Uterus (tissue), 3 donors: ENCODE measurements at regions not wholly inside any gene's neighbourhood (a gene's known extent, or its start where the extent isn't known, plus 50 kb on each side); places are given as distances from the start of the nearest gene placed in this dataset.

Experiments used
- DNase-seq, 2 donors: peaks; one replicate each; pipeline ENCODE4 v3.0.0-alpha.2; 2019 to 2020
- H3K27ac ChIP-seq, 2 donors: fragments of 200-600 bp; sonication (generic); 1 replicate in 1 of 2; 2 replicates in 1 of 2; pipeline ENCODE4 v1.5.1; 2016 to 2018
- H3K27me3 ChIP-seq, 2 donors: fragments of 200-600 bp; sonication (generic); one replicate each; pipeline ENCODE4 v1.5.1; 2018 to 2019; ENCODE audit warnings: control low read depth in 1 of 2
- H3K36me3 ChIP-seq, 2 donors: fragments of 200-600 bp; sonication (generic); one replicate each; pipeline ENCODE4 v1.5.1; 2019; ENCODE audit warnings: control low read depth in 1 of 2
- H3K4me1 ChIP-seq, 2 donors: fragments of 200-600 bp; sonication (generic); one replicate each; pipeline ENCODE4 v1.5.1; 2018 to 2019; ENCODE audit warnings: control low read depth in 1 of 2
- H3K4me3 ChIP-seq, 2 donors: fragments of 200-600 bp; sonication (generic); 1 replicate in 1 of 2; 2 replicates in 1 of 2; pipeline ENCODE4 v1.5.1; 2018 to 2019; ENCODE audit warnings: mild to moderate bottlenecking in 1 of 2
- H3K9me3 ChIP-seq, 2 donors: fragments of 200-600 bp; sonication (generic); one replicate each; pipeline ENCODE4 v1.5.1; 2019; ENCODE audit warnings: control low read depth in 1 of 2
- POLR2A ChIP-seq, 2 donors: fragments of 450-650 bp; IDR thresholded peaks; one replicate each; pipeline ENCODE4 v1.6.1; 2016; ENCODE audit warnings: antibody characterized with exemption in 2 of 2, mild to moderate bottlenecking in 1 of 2, moderate library complexity in 1 of 2
- intact Hi-C: fragments of 100-400 bp; cut with DNase I; formaldehyde crosslinking; loops from one replicate; pipeline ENCODE4 v1.15.1; 2023; ENCODE audit warnings: low total_unique reads
- TF ChIP-seq, protein P1 (sequence below), 4 experiments: fragments of 200-600 bp in 2 of 4; fragments of 450-650 bp in 2 of 4; sonication (generic) in 2 of 4; IDR thresholded peaks; one replicate each; pipeline ENCODE4 v1.5.1; 2016 to 2019; ENCODE audit warnings: antibody characterized with exemption in 4 of 4, mild to moderate bottlenecking in 2 of 4, moderate library complexity in 1 of 4
- donor health status: DM: yes; HTN: yes; CAD: no.

DNA sequence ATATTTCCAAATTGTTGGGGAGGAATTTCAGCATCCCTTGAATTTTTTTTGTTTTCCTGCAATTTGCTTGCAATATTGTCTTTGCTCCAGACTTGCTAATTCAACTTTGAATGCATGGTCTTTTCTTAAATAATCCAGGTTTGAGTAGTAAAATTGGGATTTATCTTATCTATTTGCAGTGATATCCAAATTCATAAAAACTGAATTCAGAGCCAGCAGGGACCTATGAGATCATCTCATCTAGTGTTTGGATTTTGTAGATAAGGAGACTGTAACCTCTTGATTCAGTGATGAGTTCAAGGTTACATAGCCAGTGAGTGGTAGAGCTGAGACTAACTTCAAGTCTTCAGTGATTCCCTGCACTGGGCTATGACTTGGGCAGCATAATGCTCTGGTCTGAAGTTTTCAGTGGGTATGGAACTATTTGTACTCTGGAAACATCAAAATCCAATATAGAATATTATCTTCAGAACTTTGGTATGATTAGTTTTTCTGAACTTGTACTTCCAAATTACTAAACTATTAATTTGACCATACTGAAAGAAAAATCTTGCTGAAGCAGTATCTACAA is 109.4 kb downstream of the DISP1 start:
- Histone ChIP-seq H3K4me3 (no peak overlapping the region), H3K9me3 (no peaks in the 10 kb centered on the region), H3K27ac (peak overlapping the region in 1 of 2 donors; percentile 22), H3K36me3 (no peaks in the 10 kb centered on the region), H3K27me3 (no peaks in the 10 kb centered on the region), H3K4me1 (peaks cover 0 to 3% of the 10 kb centered on the region in 2 donors)
- no peak for DNase-seq
- intact Hi-C loops, result no loop called here
- TF ChIP-seq, protein P1, sequence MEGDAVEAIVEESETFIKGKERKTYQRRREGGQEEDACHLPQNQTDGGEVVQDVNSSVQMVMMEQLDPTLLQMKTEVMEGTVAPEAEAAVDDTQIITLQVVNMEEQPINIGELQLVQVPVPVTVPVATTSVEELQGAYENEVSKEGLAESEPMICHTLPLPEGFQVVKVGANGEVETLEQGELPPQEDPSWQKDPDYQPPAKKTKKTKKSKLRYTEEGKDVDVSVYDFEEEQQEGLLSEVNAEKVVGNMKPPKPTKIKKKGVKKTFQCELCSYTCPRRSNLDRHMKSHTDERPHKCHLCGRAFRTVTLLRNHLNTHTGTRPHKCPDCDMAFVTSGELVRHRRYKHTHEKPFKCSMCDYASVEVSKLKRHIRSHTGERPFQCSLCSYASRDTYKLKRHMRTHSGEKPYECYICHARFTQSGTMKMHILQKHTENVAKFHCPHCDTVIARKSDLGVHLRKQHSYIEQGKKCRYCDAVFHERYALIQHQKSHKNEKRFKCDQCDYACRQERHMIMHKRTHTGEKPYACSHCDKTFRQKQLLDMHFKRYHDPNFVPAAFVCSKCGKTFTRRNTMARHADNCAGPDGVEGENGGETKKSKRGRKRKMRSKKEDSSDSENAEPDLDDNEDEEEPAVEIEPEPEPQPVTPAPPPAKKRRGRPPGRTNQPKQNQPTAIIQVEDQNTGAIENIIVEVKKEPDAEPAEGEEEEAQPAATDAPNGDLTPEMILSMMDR (IDR thresholded peaks at IDR 0.05), result no peak
- TF ChIP-seq POLR2A (IDR thresholded peaks at IDR 0.05), result no peak

DNA sequence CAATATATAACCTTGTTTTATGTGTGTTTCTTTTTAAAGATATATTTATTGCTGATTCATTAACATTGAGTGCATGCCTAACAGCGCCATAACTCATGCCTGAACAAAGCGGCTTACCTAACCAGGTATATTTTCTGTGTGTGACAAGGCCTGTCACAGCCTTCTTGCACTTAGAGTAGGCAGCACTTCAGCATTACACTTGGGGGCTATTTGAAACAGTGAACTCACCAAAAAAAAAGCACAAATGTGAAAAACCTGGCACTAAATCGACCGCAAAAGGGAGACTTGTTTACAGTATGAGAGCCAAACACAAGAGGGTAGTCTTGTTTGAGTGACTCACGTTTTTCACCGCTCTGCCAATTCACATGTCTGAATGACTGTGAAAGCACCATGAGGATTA is 111.7 kb downstream of the DISP1 start:
- intact Hi-C loops, result no loop called here
- Histone ChIP-seq H3K36me3 (no peaks in the 10 kb centered on the region), H3K9me3 (no peaks in the 10 kb centered on the region), H3K27me3 (no peaks in the 10 kb centered on the region), H3K27ac (no peak overlapping the region), H3K4me1 (peaks cover 0 to 7% of the 10 kb centered on the region in 2 donors), H3K4me3 (no peak overlapping the region)
- DNase-seq, result no peak
- no peak for TF ChIP-seq POLR2A (IDR thresholded peaks at IDR 0.05)
- TF ChIP-seq, protein P1 (IDR thresholded peaks at IDR 0.05), result no peak

DNA sequence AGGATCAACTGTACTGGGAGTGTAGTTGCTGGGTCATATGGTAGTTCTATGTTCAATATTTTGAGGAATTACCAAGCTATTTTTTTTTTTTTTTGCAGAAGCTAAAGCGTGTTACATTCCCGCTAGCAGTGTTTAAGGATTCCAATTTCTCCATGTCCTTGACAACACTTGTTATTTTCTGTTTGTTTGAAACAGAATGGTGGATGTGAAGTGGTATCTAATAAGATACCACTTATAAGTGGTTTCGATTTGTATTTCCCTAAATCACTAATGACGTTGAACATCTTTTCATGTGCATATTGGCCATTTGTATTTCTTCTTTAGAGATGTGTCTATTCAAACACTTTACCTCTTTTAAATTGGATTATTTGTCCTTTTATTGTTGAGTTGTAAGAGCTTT is 112.2 kb downstream of the DISP1 start:
- no peak for TF ChIP-seq POLR2A (IDR thresholded peaks at IDR 0.05)
- TF ChIP-seq, protein P1 (IDR thresholded peaks at IDR 0.05), result no peak
- Histone ChIP-seq H3K27ac (no peak overlapping the region), H3K36me3 (no peaks in the 10 kb centered on the region), H3K27me3 (no peaks in the 10 kb centered on the region), H3K4me1 (peaks cover 0 to 7% of the 10 kb centered on the region in 2 donors), H3K9me3 (no peaks in the 10 kb centered on the region), H3K4me3 (no peak overlapping the region)
- intact Hi-C loops, result no loop called here
- no peak for DNase-seq

DNA sequence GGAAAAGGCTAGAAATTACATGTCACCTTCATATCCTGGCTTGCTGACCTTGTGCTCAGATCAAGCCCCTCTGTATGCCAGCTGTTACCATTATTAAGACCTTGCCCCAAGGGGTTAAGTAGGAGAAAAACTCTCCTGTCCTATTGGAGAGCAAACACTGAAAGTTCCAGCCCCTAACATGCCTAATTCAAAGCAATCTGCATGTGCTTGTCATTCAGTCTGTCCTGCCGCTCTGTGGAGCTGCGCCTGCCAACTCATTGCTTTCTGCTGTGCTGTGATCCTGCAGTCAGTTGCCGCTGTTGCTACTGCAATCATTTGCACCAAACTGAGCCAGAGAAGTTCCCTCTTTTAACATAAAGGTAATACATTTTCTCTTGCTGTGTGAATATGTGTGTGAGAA is 113.4 kb downstream of the DISP1 start:
- intact Hi-C loops, result no loop called here
- peak in 1 of 2 donors; percentile 31 for DNase-seq
- peaks cover 0 to 7% of the 10 kb centered on the region in 2 donors for H3K4me1 ChIP-seq
- peak overlapping the region in 1 of 2 donors; percentile 3 for H3K4me3 ChIP-seq
- no peaks in the 10 kb centered on the region for H3K9me3 ChIP-seq
- peak overlapping the region in 1 of 2 donors; percentile 49 for H3K27ac ChIP-seq
- no peaks in the 10 kb centered on the region for H3K27me3 ChIP-seq
- no peak for TF ChIP-seq POLR2A (IDR thresholded peaks at IDR 0.05)
- TF ChIP-seq, protein P1 (IDR thresholded peaks at IDR 0.05), result no peak
- H3K36me3 ChIP-seq, result no peaks in the 10 kb centered on the region

DNA sequence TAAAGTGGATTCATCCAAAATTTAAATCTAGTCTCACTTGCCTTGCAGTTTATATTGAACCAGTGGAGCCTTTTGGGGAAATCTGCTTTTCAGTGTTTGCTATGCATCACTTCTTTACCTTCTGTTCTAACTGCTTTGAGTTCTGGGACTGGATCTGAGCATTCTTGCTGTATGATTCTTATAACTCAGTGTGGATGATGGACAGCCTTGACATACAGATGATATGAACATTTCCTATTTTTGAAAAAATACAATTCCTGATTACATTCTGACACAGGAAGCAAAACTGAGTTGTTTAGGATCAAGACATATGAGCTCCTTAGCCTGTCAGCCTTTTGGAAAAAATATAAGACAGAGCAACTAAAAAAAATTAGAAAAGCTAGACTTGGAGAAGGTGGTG is 115.2 kb downstream of the DISP1 start:
- H3K4me1 ChIP-seq, result peaks cover 0 to 4% of the 10 kb centered on the region in 2 donors
- H3K9me3 ChIP-seq, result no peaks in the 10 kb centered on the region
- H3K36me3 ChIP-seq, result no peaks in the 10 kb centered on the region
- DNase-seq, result no peak
- intact Hi-C loops, result no loop called here
- peak overlapping the region in 1 of 2 donors; percentile 3 for H3K27ac ChIP-seq
- no peaks in the 10 kb centered on the region for H3K27me3 ChIP-seq
- H3K4me3 ChIP-seq, result no peak overlapping the region
- no peak for TF ChIP-seq POLR2A (IDR thresholded peaks at IDR 0.05)
- TF ChIP-seq, protein P1 (IDR thresholded peaks at IDR 0.05), result no peak
